ENCODE measurements at regions not wholly inside any gene's neighbourhood (a gene's known extent, or its start where the extent isn't known, plus 50 kb on each side); places are given as distances from the start of the nearest gene placed in this dataset.

GRCh38 chr14:24744641-24745040, 110.7 kb upstream of the GZMB start:
- H3K4me1 Mint-ChIP-seq (ENCODE audit: low read depth) = peaks cover 1% of the 10 kb centered on the region
- H3K27ac Mint-ChIP-seq = no peak overlapping the region
- H3K9me3 Mint-ChIP-seq = no peaks in the 10 kb centered on the region
- peaks cover 7% of the 10 kb centered on the region for H3K27me3 Mint-ChIP-seq
- no peak for DNase-seq
- H3K4me3 Mint-ChIP-seq = no peak overlapping the region
- H3K36me3 Mint-ChIP-seq (ENCODE audit: low read depth) = no peaks in the 10 kb centered on the region

- DNase-seq = no peak
- Mint-ChIP-seq H3K36me3 (ENCODE audit: low read depth) (no peaks in the 10 kb centered on the region), H3K4me3 (no peak overlapping the region), H3K9me3 (no peaks in the 10 kb centered on the region), H3K27me3 (peaks cover 9% of the 10 kb centered on the region), H3K27ac (no peak overlapping the region), H3K4me1 (ENCODE audit: low read depth) (peaks cover 1% of the 10 kb centered on the region)
Measured at GRCh38 chr14:24741871-24742270, 107.9 kb upstream of the GZMB start.

- DNase-seq = no peak
- Mint-ChIP-seq H3K27ac (no peak overlapping the region), H3K4me1 (ENCODE audit: low read depth) (no peaks in the 10 kb centered on the region), H3K4me3 (no peak overlapping the region), H3K9me3 (no peaks in the 10 kb centered on the region), H3K27me3 (peaks cover 11% of the 10 kb centered on the region), H3K36me3 (ENCODE audit: low read depth) (no peaks in the 10 kb centered on the region)
Measured at GRCh38 chr14:24735984-24736630, 102.1 kb upstream of the GZMB start.

- H3K4me1 Mint-ChIP-seq (ENCODE audit: low read depth) = no peaks in the 10 kb centered on the region
- no peaks in the 10 kb centered on the region for H3K9me3 Mint-ChIP-seq
- H3K27me3 Mint-ChIP-seq = peaks cover 11% of the 10 kb centered on the region
- no peaks in the 10 kb centered on the region for H3K36me3 Mint-ChIP-seq (ENCODE audit: low read depth)
- DNase-seq = no peak
- no peak overlapping the region for H3K27ac Mint-ChIP-seq
- no peak overlapping the region for H3K4me3 Mint-ChIP-seq
Measured at GRCh38 chr14:24734917-24735500, 101.0 kb upstream of the GZMB start.

GRCh38 chr14:24726480-24726879, 92.5 kb upstream of the GZMB start:
- no peaks in the 10 kb centered on the region for H3K4me1 Mint-ChIP-seq (ENCODE audit: low read depth)
- H3K36me3 Mint-ChIP-seq (ENCODE audit: low read depth) = no peaks in the 10 kb centered on the region
- peaks cover 24% of the 10 kb centered on the region for H3K27me3 Mint-ChIP-seq
- no peak for DNase-seq
- H3K27ac Mint-ChIP-seq = no peak overlapping the region
- no peak overlapping the region for H3K4me3 Mint-ChIP-seq
- H3K9me3 Mint-ChIP-seq = peaks cover 5% of the 10 kb centered on the region

- Mint-ChIP-seq H3K4me1 (ENCODE audit: low read depth) (no peaks in the 10 kb centered on the region), H3K27me3 (peaks cover 25% of the 10 kb centered on the region)
Measured at GRCh38 chr14:24725311-24725710, 91.3 kb upstream of the GZMB start.

GRCh38 chr14:24721775-24722174, 87.8 kb upstream of the GZMB start:
- peaks cover 22% of the 10 kb centered on the region for H3K27me3 Mint-ChIP-seq

More at GRCh38 chr14:24725311-24725710, 91.3 kb upstream of the GZMB start:
- Mint-ChIP-seq H3K27ac (no peak overlapping the region), H3K9me3 (peaks cover 5% of the 10 kb centered on the region), H3K36me3 (ENCODE audit: low read depth) (no peaks in the 10 kb centered on the region), H3K4me3 (no peak overlapping the region)
- no peak for DNase-seq

GRCh38 chr14:24715239-24715638, 81.2 kb upstream of the GZMB start:
- no peak overlapping the region for H3K4me3 Mint-ChIP-seq
- H3K27me3 Mint-ChIP-seq = peaks cover 12% of the 10 kb centered on the region
- no peak overlapping the region for H3K27ac Mint-ChIP-seq
- H3K4me1 Mint-ChIP-seq (ENCODE audit: low read depth) = peaks cover 8% of the 10 kb centered on the region
- no peak for DNase-seq
- no peaks in the 10 kb centered on the region for H3K36me3 Mint-ChIP-seq (ENCODE audit: low read depth)
- H3K9me3 Mint-ChIP-seq = no peaks in the 10 kb centered on the region

More at GRCh38 chr14:24721775-24722174, 87.8 kb upstream of the GZMB start:
- Mint-ChIP-seq H3K4me3 (no peak overlapping the region), H3K9me3 (no peaks in the 10 kb centered on the region), H3K4me1 (ENCODE audit: low read depth) (no peaks in the 10 kb centered on the region), H3K27ac (no peak overlapping the region), H3K36me3 (ENCODE audit: low read depth) (no peaks in the 10 kb centered on the region)
- no peak for DNase-seq

- no peak for DNase-seq
- no peak overlapping the region for H3K4me3 Mint-ChIP-seq
- H3K4me1 Mint-ChIP-seq (ENCODE audit: low read depth) = peaks cover 8% of the 10 kb centered on the region
- no peaks in the 10 kb centered on the region for H3K36me3 Mint-ChIP-seq (ENCODE audit: low read depth)
- no peaks in the 10 kb centered on the region for H3K9me3 Mint-ChIP-seq
- H3K27ac Mint-ChIP-seq = no peak overlapping the region
- peaks cover 12% of the 10 kb centered on the region for H3K27me3 Mint-ChIP-seq
Measured at GRCh38 chr14:24713404-24713803, 79.4 kb upstream of the GZMB start.

GRCh38 chr14:24712909-24713308, 78.9 kb upstream of the GZMB start:
- Mint-ChIP-seq H3K27ac (no peak overlapping the region), H3K9me3 (no peaks in the 10 kb centered on the region), H3K4me1 (ENCODE audit: low read depth) (peaks cover 8% of the 10 kb centered on the region), H3K36me3 (ENCODE audit: low read depth) (no peaks in the 10 kb centered on the region), H3K4me3 (no peak overlapping the region), H3K27me3 (peaks cover 12% of the 10 kb centered on the region)
- DNase-seq = no peak

GRCh38 chr14:24712374-24712773, 78.4 kb upstream of the GZMB start:
- H3K4me3 Mint-ChIP-seq = no peak overlapping the region

GRCh38 chr14:24710403-24711112, 76.6 kb upstream of the GZMB start:
- Mint-ChIP-seq H3K9me3 (no peaks in the 10 kb centered on the region), H3K36me3 (ENCODE audit: low read depth) (no peaks in the 10 kb centered on the region), H3K4me1 (ENCODE audit: low read depth) (peaks cover 8% of the 10 kb centered on the region), H3K27me3 (peaks cover 12% of the 10 kb centered on the region), H3K4me3 (no peak overlapping the region), H3K27ac (no peak overlapping the region)
- DNase-seq = peak; percentile 66

More at GRCh38 chr14:24712374-24712773, 78.4 kb upstream of the GZMB start:
- H3K27me3 Mint-ChIP-seq = peaks cover 12% of the 10 kb centered on the region
- H3K9me3 Mint-ChIP-seq = no peaks in the 10 kb centered on the region
- H3K36me3 Mint-ChIP-seq (ENCODE audit: low read depth) = no peaks in the 10 kb centered on the region
- no peak overlapping the region for H3K27ac Mint-ChIP-seq
- DNase-seq = no peak
- peaks cover 8% of the 10 kb centered on the region for H3K4me1 Mint-ChIP-seq (ENCODE audit: low read depth)

- DNase-seq = no peak
- Mint-ChIP-seq H3K4me3 (no peak overlapping the region), H3K27ac (no peak overlapping the region), H3K36me3 (ENCODE audit: low read depth) (no peaks in the 10 kb centered on the region), H3K9me3 (no peaks in the 10 kb centered on the region), H3K4me1 (ENCODE audit: low read depth) (no peaks in the 10 kb centered on the region), H3K27me3 (peaks cover 5% of the 10 kb centered on the region)
Measured at GRCh38 chr14:24708684-24709083, 74.7 kb upstream of the GZMB start.

- Mint-ChIP-seq H3K4me1 (ENCODE audit: low read depth) (no peaks in the 10 kb centered on the region), H3K36me3 (ENCODE audit: low read depth) (no peaks in the 10 kb centered on the region), H3K9me3 (no peaks in the 10 kb centered on the region), H3K4me3 (no peak overlapping the region), H3K27ac (no peak overlapping the region), H3K27me3 (no peaks in the 10 kb centered on the region)
- no peak for DNase-seq
Measured at GRCh38 chr14:24706351-24706750, 72.4 kb upstream of the GZMB start.

GRCh38 chr14:24705840-24706239, 71.8 kb upstream of the GZMB start:
- no peak overlapping the region for H3K4me3 Mint-ChIP-seq
- H3K9me3 Mint-ChIP-seq = no peaks in the 10 kb centered on the region
- no peaks in the 10 kb centered on the region for H3K36me3 Mint-ChIP-seq (ENCODE audit: low read depth)
- no peak for DNase-seq
- H3K27ac Mint-ChIP-seq = no peak overlapping the region
- H3K27me3 Mint-ChIP-seq = no peaks in the 10 kb centered on the region
- H3K4me1 Mint-ChIP-seq (ENCODE audit: low read depth) = no peaks in the 10 kb centered on the region
